NCI-H1436 (cell line): ENCODE measurements at regions not wholly inside any gene's neighbourhood (a gene's known extent, or its start where the extent isn't known, plus 50 kb on each side); places are given as distances from the start of the nearest gene placed in this dataset.

Experiments used
- DNase-seq: peaks from one replicate; lab custom pipeline; 2025; lab: John Stamatoyannopoulos, UW

DNA sequence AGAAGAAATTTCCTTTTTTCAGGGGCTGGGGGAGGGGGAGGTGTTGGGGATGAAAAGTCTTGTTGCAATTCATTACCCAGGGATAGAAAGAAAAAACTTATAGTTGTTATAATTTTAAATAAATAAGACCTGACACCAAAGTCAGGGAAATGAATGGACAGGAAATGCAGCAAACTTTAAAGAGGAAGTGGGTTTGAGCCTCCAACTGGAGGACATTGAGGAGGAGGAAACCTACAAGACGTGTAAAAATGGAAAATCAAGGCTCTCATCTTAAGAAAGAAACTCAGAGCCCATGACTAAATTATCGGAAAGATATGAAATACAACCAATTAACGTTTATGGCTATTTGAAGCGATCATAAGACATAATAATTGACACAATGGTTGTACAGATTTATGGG is 54.4 kb downstream of the NIBAN1 start:
- DNase-seq: no peak

DNA sequence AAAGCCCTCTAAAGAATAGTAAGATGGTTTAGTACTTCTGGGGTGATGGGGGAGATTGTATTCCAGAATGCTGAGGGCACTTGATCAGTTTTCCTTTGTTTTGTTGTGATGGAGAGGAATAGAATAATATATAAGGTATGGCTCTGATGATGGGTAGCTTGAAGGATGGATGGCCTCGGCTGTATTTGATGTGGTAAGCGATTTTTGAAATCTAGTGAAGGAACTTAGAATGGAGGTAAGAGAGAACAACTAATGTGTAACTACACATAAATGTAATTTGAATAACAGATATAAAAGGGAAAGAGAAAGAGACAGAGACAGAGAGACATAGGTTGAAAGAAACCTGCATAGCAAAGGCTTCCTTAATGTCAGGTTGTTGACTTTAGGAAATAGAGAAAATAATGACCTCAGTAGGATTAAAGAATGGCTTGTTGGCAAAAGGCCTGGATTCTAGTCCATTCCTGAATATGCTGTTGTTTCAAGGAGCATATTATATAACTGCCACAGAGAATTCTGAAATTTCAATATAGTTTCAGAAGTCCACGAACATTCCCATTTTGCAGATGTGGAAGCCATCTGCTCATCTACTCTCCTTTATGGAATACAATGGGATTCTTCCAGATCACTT is 58.7 kb downstream of the NIBAN1 start:
- DNase-seq: no peak

DNA sequence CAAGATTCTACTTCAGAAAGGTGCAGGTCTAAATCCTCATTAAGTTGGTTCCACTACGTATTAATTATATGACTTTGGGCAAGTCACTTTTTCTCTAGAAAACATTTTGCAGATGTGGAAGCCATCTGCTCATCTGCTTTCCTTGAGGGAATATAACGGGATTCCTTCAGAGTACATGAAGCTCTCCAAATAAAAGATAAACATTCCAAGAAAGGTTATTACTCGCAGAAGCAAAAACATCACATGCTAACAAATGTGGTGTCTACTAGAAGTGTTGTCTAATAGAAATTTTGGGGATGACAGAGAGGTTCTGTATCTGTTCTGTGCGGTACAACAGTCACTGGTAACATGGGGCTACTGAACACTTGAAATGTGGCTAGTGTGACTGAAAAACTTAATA is 60.2 kb downstream of the NIBAN1 start:
- no peak for DNase-seq

DNA sequence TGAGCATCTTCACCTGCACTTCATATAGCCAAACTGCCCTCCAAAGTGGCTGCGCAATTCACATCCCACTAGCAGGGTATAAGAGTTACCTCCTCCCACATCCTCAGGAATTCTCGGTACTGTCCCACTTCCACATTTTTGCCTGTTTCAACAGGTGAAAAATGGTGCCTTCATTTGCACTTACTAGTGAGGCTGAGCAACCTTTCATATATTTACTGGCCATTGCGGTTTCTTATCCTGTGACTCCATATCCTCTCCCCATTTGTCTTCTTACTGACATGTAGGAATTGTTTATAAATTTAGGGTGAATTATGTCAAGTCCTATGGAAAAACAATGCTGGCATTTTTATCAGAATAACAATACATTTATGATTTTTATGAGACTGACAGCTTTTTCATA is 61.9 kb downstream of the NIBAN1 start:
- DNase-seq: no peak

DNA sequence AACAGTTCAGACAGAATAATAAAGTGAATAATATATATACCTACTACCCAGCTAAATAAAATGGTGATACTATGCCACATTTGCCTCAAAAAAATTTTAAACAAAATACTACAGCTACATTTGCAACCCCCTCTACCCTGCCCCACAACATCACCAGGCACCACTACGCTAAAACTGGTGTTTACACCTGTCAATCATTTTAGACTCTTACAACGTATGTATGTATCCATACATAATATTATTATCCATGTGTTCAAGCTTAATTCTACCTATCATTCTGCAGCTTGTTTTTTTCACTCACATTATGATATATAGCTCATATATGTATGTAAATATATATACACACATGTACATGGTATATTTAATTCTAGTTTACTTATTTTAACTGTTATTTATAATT is 62.5 kb downstream of the NIBAN1 start:
- no peak for DNase-seq

DNA sequence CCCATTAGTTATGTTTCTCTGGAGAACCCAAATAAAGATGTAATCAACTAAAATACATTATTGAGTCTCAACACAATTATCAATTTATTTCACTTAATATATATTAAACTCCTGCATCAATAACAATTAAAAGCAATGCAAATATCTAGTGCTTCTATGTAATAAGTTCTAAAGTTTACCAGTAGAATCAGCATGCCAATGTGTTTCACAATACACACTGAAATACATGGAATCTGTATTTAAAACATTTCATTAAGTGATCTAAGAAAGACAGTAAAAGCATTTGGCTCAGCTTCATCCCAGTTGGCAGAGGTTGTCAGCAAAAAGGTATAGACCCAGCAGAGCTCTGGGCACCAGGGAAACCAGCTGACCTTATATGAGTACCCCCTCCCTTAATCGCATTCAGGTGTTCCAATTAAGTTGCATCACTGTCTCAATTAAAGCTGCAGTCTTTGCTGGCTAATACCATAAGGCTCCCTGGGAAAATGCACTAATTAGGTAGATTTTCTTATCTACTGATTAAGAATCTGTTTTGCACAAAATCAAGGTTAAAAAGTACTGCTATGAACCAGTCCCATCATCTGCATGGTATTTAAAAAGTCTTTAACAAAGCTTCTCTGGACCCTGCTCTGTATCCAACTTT is 63.1 kb downstream of the NIBAN1 start:
- DNase-seq: no peak

DNA sequence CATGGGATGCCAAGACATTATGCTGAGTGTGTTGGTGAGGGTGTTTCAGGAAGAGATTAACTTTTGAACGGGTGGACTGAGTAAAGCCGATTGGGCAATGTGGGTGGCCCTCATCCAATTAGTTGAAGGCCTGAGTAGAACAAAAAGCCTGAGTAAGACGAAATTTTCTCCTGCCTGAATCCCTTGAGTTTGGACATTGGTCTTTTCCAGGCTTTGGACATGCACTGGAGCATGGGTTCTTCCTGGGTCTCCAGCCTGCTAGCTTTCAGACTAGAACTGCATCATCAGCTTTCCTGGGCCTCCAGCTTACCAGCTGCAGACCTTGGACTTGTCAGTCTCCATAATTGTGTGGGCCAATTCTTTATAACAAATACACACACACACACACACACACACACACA is 63.6 kb downstream of the NIBAN1 start:
- DNase-seq: no peak

DNA sequence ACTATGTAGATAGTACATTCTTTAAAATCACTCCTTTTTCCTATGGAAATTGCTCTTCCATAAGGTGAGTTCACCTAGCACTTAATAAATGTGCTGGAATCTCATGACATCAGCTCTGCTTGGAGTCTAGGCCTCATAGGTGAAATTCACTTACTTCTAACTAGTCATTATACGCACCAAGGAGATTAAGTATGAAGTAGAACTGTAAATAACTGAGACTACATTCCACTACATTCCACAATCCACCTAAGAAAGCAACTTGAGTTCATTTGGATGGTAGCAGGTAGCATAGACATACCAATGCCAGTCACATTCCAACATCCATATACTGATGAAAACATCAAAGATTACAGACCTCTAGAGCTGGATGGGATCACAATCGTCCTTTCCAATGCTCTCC is 64.3 kb downstream of the NIBAN1 start:
- no peak for DNase-seq

DNA sequence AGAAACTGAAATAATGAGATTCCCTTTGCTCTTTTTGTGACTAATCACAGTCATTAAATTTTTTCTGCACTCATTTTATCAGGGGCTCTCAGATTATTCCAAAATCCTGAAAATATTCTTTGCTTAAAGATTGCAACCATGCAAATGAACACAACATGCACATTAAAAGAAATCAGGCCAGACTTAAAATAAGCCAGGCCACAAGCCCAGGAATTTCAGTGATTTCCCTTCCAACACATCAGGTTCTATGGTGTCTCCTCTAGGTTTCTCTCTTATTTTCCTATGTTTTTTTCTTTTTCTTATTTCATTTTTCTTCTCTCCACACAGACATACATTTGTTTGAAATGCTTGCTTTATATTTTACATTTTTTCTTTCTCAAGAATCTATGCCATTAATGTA is 65.3 kb downstream of the NIBAN1 start:
- DNase-seq: no peak

DNA sequence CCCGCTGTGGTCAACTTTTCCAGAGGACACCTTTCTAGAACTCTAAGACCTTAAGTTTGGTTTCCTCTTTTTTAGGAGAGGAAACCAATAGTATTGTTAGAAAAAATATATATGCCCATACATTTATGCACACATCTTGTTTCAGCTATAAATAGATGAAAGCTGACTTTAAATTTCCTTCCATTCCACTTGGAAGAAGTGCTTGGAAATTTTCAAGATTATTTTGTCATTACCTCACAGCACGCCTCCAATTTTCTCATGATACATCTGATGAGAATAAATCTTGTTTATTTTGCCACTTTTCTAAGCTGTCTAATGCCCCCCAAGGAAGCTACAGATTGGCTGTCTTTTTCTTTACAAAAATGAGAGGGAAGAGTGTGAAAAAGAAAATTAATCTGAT is 65.8 kb downstream of the NIBAN1 start:
- no peak for DNase-seq

DNA sequence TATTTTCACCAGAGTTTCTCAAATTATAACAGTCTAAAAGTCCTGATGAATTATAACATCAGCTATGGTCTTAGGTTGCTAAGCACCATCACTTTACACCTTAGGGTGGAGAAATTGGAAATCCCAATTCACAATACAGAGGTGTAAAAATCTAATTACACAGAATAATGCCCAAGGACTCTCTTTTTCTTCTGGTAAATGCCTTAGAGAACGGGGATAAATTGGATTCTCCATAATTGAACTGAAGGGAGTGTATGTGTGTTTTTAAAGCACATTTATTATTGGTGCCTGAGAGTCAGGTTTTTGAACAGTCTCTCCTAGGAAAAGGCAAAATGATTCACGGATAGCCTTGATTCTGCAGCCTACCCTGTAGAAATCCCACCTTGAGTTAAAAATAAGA is 66.8 kb downstream of the NIBAN1 start:
- DNase-seq: no peak

DNA sequence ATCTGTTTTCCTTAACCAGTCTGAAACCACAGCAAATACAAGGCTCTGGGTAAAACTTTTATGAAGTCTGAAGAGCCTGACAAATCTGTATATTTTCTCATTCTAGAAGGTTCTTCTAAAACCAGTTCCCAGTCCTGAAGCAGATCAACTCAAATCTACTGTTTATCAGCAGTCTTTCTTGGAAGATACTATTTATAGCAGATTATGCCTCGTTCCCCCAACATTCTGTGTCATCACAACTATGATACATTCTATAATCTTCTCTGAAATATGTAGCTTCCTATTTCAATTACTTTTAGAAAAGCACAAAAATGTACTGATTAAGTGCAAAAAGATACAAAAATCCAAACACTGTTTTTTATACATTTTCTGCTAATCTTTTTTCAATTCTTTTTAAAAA is 67.5 kb downstream of the NIBAN1 start:
- no peak for DNase-seq

DNA sequence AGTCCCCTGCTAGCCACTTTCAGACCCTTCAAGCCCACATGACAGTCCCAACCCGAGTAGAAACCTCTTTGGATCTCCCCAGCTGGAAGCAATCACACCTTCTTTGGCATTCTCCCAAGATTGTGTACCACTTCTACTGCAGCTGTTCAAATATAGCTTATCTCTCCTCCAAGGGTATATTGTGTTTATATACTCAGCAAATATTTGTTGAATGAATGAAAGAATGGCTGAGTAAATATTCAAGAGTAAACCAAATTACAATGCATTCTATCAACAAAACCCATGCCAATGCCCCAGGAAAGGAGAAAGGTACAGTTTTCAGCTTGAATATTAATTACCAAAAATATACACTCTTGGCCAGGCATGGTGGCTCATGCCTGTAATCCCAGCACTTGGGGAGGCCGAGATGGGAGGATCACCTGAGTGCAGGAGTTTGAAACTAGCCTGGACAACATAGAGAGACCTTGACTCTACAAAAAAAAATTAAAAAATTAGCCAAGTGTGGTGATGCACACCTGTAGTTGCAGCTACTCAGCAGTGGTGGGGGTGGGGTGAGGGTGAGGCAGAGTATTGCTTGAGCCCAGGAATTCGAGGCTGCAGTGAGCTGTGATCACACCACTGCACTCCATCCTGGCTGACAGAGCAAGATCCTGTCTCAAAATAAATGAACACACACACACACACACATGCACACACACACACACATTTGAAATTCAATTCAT is 68.5 kb downstream of the NIBAN1 start:
- peak; percentile 90 for DNase-seq

DNA sequence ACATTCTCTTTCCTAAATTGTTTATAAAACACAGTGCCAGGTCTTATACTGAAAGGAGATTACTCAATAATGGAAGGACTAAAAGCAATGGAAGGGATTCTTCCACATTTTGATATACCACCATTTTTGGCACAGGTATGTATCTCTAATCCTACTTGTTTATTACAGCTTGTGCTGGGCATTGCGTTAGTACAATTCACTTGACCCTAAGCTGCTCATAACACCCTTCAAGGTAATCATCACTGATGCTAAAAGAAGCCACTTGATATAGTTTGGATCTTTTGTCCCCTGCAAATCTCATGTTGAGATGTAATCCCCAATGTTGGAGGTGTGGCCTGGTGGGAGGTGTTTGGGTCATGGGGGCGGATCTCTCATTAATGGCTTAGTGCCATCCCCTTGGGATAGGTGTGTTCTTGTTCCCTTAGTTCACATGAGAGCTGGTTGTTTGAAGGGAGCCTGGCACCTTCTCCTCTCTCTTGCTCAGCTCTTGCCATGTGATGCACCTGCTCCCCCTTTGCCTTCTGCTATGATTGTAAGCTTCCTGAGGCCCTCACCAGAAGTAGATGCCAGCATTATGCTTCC is 71.1 kb downstream of the NIBAN1 start:
- DNase-seq: peak; percentile 29

DNA sequence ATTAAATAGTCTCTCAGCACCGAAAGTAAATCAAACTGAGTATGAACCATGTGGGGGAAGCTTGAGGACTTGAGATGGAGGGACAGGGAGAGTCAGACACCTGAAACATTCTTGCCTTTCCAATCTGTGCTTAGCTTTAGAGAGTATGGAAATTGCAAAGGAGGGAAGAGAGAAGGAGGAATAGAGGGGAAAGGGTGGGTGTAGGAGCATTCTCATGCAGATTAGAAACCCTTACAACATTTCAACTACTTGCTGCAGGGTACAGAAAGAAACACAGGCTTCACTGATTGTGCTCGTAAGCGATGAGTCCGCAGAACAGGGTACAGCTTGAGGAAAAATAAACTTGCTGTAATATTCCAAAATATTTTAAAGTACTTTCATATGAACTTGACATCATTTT is 73.8 kb downstream of the NIBAN1 start:
- DNase-seq: no peak

DNA sequence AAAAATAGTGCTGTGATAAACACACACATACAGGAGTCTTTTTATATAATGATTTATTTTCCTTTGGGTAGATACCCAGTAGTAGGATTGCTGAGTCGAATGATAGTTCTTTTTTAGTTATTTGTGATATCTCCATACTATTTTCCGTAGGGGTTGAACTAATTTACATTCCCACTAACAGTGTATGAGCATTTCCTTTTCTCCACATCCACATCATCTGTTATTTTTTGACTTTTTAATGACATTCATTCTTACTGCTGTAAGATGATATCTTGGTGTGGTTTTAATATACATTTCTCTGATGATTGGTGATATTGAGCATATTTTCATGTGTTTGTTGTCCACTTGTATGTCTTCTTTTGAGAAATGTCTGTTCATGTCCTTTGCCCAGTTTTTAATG is 78.3 kb downstream of the NIBAN1 start:
- DNase-seq: no peak

DNA sequence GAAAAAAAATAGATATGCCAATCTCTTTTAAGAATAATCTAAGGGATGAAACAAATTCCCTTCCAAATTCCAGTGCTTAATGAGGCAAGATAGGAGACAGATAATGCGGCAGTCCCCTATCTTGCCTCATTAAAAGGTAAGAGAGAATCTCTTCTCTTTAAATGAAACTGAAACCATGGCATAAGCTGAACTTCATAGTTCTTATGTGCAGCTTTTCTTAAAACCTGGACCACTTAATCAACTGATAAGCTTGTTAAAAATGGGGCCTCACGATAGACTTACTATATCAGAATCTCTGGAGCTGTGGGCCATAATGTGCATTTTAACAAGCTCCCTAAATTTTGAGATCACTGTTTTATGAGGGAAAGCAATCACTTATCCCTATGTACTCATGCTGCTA is 79.2 kb downstream of the NIBAN1 start:
- no peak for DNase-seq

DNA sequence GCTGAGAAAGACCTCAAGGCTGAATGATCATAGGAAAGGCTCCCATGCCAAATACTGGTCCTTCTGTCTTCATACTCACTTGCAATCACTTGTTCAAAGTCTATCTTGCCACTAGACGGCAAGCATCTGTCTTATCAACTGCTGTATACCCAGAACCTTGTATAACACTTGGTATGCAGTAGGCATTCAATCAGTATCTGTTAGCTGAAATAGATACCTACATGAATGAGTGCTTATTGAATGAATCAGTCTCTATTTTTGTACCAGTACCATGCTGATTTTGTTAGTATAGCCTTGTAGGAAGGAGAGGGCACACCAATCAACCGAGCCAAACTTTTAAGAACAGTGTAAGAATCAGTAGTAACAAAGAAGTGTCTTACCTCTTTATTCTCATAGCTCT is 80.6 kb downstream of the NIBAN1 start:
- DNase-seq: no peak

DNA sequence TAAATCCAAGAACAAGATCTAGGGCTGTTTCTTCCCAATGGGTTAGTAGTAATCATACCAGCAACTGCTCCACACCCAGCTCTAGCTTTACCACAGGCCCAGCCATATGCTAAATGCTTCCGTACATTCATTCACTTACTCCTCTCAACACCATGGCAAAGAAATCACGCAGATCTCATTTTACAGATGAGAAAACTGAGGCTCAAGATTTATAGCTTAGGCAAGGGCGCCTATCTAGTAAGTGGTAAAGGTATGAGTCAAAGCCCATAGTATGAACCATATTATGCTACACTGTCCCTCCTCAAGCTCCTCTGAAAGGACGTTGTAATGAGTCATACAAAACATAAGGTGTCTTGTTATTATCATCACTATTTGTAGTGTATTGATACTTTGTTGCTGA is 82.2 kb downstream of the NIBAN1 start:
- DNase-seq: no peak

DNA sequence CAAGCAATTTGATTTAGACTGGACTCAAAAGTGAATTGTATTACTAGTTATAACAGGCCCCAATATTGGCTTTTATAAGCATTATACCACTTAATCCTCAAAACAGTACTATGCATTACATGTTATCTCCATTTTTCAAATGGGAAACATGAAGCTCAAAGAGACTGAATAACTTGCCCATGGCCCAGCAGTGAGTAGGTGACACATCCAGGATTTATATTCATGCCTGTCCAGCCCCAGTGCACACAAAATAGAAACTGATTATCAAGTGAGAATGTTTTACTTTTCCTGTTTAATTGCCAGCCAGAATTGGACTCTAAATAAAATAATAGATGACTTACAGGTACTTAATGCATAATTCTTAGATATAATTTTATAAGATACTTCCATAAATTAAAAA is 82.9 kb downstream of the NIBAN1 start:
- no peak for DNase-seq

DNA sequence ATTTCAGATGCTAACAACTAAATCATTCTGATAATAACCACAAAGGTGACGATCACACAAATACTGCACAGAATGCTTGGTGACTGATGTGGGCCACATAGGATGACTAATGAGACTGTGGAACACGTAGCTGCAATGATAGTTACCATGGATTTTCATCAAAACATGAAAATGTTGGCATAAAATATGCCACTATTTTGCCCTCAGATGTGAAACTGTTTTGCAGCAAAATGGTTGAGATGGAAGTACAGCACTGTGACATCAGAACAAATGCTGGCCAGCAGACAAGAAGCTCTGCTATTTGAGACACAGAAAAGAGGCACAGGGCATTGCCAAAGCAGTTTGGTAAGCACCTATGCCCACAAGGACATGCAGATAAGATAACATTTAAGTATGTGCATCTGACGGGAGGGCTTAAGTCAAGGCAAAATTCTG is 83.8 kb downstream of the NIBAN1 start:
- DNase-seq: no peak

DNA sequence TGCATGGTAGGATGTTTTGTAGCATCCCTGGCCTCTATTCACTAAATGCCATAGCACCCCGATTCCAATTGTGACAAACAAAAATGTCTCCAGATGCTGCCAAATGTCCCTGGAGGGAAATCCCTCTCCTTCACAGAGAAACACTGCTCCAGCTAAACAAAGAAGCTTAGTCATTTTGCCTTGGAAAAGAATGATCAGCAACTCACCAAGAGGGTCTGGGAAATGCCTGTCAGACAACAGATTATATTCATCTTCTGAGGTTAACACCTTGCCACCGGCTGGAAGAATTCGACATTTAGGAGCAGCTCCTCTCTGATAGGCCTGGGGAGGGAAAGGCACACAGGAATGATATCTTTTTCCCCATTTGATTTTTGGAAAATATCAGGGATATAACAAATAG is 84.4 kb downstream of the NIBAN1 start:
- DNase-seq: no peak

DNA sequence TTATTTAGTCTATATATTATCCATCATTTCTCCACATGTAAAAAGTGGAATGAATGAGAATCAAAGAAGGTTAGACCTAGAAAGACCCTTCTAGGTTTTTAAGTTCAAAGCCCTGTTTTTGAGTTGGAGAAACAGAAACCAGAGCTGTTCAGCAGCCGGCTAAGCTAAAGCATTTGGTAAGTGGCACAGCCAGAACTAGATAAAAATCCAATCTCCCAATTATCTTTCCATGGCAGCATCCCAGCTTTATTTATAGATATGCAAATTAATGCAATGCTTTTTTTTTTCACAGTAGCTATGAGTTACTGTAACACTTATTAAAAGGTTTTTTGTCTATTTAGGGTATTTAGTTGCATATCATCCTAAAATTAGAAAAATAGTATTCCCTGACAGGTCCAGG is 85.1 kb downstream of the NIBAN1 start:
- no peak for DNase-seq
